KMS-11 (cell line): ENCODE measurements at regions not wholly inside any gene's neighbourhood (a gene's known extent, or its start where the extent isn't known, plus 50 kb on each side); places are given as distances from the start of the nearest gene placed in this dataset.

ENCODE experiments used
- H2AFZ ChIP-seq: fragments of 200-600 bp; sonication (generic); 2 replicates; pipeline ENCODE4 v1.6.1; 2016; ENCODE audit warnings: antibody characterized with exemption, mixed run types, low read depth
- H3K27ac ChIP-seq: fragments of 200-600 bp; sonication (generic); 2 replicates; pipeline ENCODE4 v1.6.1; 2016; ENCODE audit warnings: mild to moderate bottlenecking, mixed run types
- H3K27me3 ChIP-seq: fragments of 200-600 bp; sonication (generic); 2 replicates; pipeline ENCODE4 v1.6.1; 2017; ENCODE audit warnings: mild to moderate bottlenecking, low read depth, mixed run types, moderate library complexity; ENCODE audit not compliant: insufficient read depth
- H3K36me3 ChIP-seq: fragments of 200-600 bp; sonication (generic); 2 replicates; pipeline ENCODE4 v1.6.1; 2017; ENCODE audit warnings: mild to moderate bottlenecking, mixed run types; ENCODE audit not compliant: insufficient read depth
- H3K4me1 ChIP-seq: fragments of 200-600 bp; sonication (generic); 2 replicates; pipeline ENCODE4 v1.6.1; 2016; ENCODE audit warnings: mild to moderate bottlenecking, low read depth, mixed run types; ENCODE audit not compliant: poor library complexity, severe bottlenecking
- H3K4me2 ChIP-seq: fragments of 200-600 bp; sonication (generic); 2 replicates; pipeline ENCODE4 v1.7.0; 2016; ENCODE audit warnings: mild to moderate bottlenecking, mixed run types
- H3K4me3 ChIP-seq: fragments of 200-600 bp; sonication (generic); IDR thresholded peaks from 2 replicates; pipeline ENCODE4 v1.6.1; 2017; ENCODE audit warnings: low read depth, low read length, mixed read lengths; ENCODE audit not compliant: insufficient read depth
- H3K79me2 ChIP-seq: fragments of 200-600 bp; sonication (generic); 2 replicates; pipeline ENCODE4 v1.6.1; 2016; ENCODE audit warnings: low read depth, mixed run types; ENCODE audit not compliant: insufficient read depth
- H3K9ac ChIP-seq: fragments of 200-600 bp; sonication (generic); 2 replicates; pipeline ENCODE4 v1.6.1; 2016; ENCODE audit warnings: mild to moderate bottlenecking, mixed run types
- H4K20me1 ChIP-seq: fragments of 200-600 bp; sonication (generic); 2 replicates; pipeline ENCODE4 v1.6.1; 2016; ENCODE audit warnings: mild to moderate bottlenecking, mixed run types; ENCODE audit not compliant: insufficient read depth
- CTCF ChIP-seq: fragments of 200-600 bp; sonication (generic); conservative IDR thresholded peaks from 2 replicates; pipeline ENCODE4 v1.6.1; 2017; ENCODE audit warnings: low read depth, mild to moderate bottlenecking, antibody characterized with exemption, low read length, moderate library complexity, mixed read lengths

GRCh38 chr11:69922596-69923111 lies 103.4 kb upstream of the FGF3 start:
- Histone ChIP-seq H2AFZ (no peak overlapping the region), H3K27ac (no peak overlapping the region), H4K20me1 (no peaks in the 10 kb centered on the region), H3K9ac (no peak overlapping the region), H3K27me3 (no peaks in the 10 kb centered on the region; the same call in 1 of the 2 replicates), H3K36me3 (no peaks in the 10 kb centered on the region), H3K4me3 (no peak overlapping the region), H3K4me2 (no peak overlapping the region), H3K4me1 (no peaks in the 10 kb centered on the region), H3K79me2 (no peaks in the 10 kb centered on the region)
- no peak for TF ChIP-seq CTCF

GRCh38 chr11:69923196-69923595 lies 104.0 kb upstream of the FGF3 start:
- no peaks in the 10 kb centered on the region for H3K79me2 ChIP-seq
- no peak overlapping the region for H3K4me3 ChIP-seq
- no peaks in the 10 kb centered on the region for H4K20me1 ChIP-seq
- H3K9ac ChIP-seq = no peak overlapping the region
- H3K36me3 ChIP-seq = no peaks in the 10 kb centered on the region
- no peak overlapping the region for H2AFZ ChIP-seq
- no peaks in the 10 kb centered on the region; the same call in 1 of the 2 replicates for H3K27me3 ChIP-seq
- H3K4me2 ChIP-seq = no peak overlapping the region
- no peak for TF ChIP-seq CTCF
- no peaks in the 10 kb centered on the region for H3K4me1 ChIP-seq
- H3K27ac ChIP-seq = no peak overlapping the region

- no peak overlapping the region for H3K9ac ChIP-seq
- no peak overlapping the region for H3K4me2 ChIP-seq
- H3K36me3 ChIP-seq = no peaks in the 10 kb centered on the region
- no peak for TF ChIP-seq CTCF
- no peak overlapping the region for H2AFZ ChIP-seq
- H3K4me3 ChIP-seq = no peak overlapping the region
- no peak overlapping the region for H3K27ac ChIP-seq
- H3K4me1 ChIP-seq = no peaks in the 10 kb centered on the region
- no peaks in the 10 kb centered on the region for H4K20me1 ChIP-seq
- no peaks in the 10 kb centered on the region for H3K79me2 ChIP-seq
- no peaks in the 10 kb centered on the region; the same call in 1 of the 2 replicates for H3K27me3 ChIP-seq
Measured at GRCh38 chr11:69923641-69924307, 104.6 kb upstream of the FGF3 start.

GRCh38 chr11:69924308-69925161 lies 105.3 kb upstream of the FGF3 start:
- H3K9ac ChIP-seq = no peak overlapping the region
- no peak overlapping the region for H3K4me2 ChIP-seq
- no peaks in the 10 kb centered on the region for H3K36me3 ChIP-seq
- H3K27ac ChIP-seq = no peak overlapping the region
- no peak for TF ChIP-seq CTCF
- no peak overlapping the region for H3K4me3 ChIP-seq
- no peaks in the 10 kb centered on the region; the same call in 1 of the 2 replicates for H3K27me3 ChIP-seq
- no peak overlapping the region for H2AFZ ChIP-seq
- no peaks in the 10 kb centered on the region for H3K4me1 ChIP-seq
- no peaks in the 10 kb centered on the region for H4K20me1 ChIP-seq
- H3K79me2 ChIP-seq = no peaks in the 10 kb centered on the region
